GM21515 (cell line): ENCODE measurements at regions not wholly inside any gene's neighbourhood (a gene's known extent, or its start where the extent isn't known, plus 50 kb on each side); places are given as distances from the start of the nearest gene placed in this dataset.
"Not testable (repeated sequence)": the region's sequence is repeated elsewhere in the genome, so short reads cannot be mapped to it uniquely, and the experiment has no call there.

Experiments used
- ATAC-seq: cut with Tn5 transposase; IDR thresholded peaks from one replicate; pipeline ENCODE4 v1.9.1; 2021; ENCODE audit not compliant: unreplicated experiment

- ATAC-seq: no peak
Observed at GRCh38 chr5:130502702-130503101, 598.4 kb downstream of the CHSY3 start.

DNA sequence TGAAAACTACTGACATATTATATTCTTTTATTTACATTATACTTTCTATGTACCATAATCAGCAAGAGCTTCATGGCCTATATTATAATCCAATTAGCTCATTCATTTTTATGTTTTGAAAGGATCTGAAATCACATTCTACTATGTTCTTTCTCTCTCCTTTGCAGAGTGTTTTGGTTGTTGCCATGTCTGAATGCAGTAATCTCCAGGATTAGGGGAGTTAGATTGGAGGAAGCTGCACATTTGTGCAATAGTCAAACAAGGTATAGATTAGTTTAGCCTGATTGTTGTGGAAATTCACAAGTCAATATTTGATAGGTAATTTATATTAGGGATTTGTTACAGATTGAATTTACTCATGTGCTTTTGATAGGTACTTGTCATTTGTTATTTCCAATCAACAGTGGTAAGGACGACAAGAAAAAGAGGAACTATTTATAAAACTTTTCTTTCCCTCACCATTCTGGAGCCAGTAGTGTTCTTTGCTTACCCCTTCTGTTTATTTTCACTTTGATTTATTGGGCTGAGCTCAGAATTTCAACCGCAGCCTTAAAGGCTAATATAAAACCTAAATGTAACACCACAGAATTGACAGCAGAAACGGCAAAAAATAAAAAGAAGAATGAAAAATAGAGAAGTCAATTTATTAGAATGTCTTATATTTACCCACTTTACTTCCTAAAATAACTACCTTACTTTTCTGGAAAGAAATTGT is 597.0 kb downstream of the CHSY3 start:
- no peak for ATAC-seq

DNA sequence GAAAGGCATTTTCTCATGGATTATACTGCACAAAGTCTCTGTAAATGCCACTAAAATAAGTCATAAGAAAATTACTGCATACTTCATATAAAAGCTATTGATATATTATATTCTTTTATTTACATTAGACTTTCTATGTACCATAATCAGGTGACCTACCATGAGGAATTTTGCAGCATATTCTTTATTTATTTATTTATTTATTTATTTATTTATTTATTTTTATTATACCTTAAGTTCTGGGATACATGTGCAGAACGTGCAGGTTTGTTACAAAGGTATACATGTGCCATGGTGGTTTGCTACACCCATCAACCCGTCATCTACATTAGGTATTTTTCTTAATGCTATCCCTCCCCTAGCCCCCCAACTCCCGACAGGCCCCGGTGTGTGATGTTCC is 596.2 kb downstream of the CHSY3 start:
- ATAC-seq: not testable (repeated sequence)

DNA sequence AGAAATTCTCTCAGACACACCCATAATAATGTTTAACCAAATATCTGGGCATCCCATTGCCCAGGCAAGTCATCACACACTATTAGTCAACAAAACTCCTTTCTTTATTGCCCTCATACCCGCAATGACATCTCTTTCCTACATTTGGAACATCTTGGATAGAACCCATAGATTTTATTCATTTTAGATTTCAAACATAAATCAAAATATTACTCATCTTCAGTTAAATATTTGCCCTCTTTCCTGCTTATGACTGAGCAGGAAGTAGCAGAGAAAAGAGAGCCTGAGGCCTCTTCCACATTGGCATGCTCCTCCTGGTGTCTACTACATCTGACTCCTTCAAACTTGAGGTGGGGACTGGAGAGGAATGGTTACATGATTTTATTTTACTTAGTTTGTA is 592.0 kb downstream of the CHSY3 start:
- ATAC-seq: no peak

GRCh38 chr5:130488252-130488651 is 584.0 kb downstream of the CHSY3 start:
- no peak for ATAC-seq

GRCh38 chr5:130479045-130479804 is 575.0 kb downstream of the CHSY3 start:
- ATAC-seq: no peak

DNA sequence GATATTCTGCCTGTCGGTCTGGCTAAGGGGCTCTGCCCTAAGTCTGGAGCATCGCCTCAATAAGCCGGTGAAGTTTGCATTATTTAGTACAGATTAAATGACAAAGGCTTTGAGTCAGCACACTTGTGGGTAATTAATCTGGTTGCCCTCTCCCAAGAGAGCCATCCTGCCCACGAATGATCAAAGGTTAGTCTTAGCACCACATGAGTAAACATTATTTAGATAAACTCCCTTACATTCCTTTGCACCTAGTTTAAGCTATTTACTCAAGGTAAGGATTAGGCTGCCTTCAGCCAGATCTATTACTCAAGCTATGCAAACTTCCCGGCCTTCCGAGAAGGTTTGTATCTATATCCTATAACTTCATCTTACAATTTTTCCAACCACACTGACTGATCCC is 572.1 kb downstream of the CHSY3 start:
- no peak for ATAC-seq

GRCh38 chr5:130462516-130462915 is 558.3 kb downstream of the CHSY3 start:
- no peak for ATAC-seq

- ATAC-seq: no peak
Observed at GRCh38 chr5:130455175-130455574, 550.9 kb downstream of the CHSY3 start.

DNA sequence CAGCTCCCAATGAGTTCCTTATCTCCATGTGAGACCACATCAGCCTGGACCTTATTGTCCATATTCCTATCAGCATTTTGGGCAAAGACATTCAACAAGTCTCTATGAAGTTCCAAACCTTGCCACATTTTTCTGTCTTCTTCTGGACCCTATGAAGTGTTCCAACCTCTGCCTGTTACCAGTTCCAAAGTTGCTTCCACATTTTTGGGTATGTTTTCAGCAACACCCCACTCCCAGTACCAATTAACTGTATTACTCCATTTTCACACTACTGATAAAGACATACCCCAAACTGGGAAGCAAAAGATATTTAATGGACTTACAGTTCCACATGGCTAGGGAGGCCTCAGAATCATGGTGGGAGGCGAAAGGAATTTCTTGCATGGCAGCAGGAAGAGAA is 548.5 kb downstream of the CHSY3 start:
- no peak for ATAC-seq

DNA sequence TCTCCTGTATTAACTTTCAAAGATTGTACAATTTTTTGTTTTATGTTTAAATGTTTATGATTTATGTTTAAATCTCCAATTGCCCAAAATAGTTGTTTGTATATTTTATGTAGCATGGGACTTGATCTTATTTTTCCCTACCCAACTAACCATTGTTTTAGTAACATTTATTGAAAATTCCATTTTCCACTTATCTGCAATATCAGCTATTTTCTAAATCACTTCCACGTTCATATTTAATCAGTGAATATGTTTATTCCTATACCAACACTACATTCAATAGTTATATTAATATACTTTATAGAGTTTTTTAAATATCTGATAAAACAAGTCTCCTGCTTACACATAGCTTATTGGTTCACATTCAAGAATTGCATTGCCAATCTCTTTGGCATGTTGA is 532.2 kb downstream of the CHSY3 start:
- ATAC-seq: no peak

DNA sequence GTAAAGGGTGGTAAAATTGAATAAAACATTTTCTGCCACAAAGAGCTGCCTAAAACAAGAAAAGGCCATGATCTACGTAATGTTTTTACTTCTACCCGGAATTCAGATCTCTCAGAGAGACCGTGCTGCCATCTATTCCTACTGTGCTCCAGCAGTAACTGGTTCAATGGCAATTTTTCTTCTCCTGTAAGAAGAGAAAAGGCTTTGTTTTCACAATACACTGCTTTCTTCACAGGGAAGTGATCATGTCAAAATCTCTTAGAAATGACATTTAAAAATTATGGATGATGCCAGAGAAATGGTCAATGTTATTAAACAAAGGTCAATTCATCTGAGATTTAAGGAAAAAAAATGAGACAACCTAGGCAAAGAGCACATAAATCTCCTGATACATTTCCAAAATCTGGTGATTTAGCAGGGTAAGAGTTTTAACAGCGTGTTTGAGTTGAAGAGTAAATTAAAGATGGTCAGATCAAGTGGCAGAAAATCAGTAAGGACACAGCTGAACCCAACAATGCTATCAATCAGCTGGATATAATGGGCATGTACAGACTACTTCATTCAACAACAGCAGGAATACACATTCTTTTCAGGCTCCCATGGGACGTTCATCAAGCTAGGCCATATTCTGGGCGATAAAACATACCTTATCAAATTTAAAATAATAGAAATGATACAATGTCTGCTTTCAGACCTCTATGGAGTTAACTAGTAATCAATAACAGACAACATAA is 523.1 kb downstream of the CHSY3 start:
- ATAC-seq: no peak

DNA sequence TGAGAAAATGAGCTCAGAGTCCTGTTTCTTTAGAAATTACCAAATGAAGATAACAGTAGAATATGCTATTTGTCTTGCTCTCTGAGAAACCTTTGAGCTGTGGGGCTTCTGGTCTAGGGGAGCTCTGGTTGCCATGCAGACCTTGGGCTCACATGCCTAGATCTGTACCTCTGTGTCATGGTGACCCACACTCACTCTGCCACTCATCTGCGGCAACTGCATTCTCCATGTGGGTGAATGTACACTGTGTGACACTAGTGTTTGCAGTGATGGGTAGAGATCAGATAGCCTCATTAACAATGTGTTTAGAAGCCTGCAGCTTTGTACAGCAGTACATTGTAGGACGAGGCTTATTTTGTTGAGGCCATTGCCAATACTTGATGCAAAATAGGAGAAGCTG is 521.2 kb downstream of the CHSY3 start:
- ATAC-seq: no peak

GRCh38 chr5:130424341-130424740 is 520.1 kb downstream of the CHSY3 start:
- ATAC-seq: no peak

DNA sequence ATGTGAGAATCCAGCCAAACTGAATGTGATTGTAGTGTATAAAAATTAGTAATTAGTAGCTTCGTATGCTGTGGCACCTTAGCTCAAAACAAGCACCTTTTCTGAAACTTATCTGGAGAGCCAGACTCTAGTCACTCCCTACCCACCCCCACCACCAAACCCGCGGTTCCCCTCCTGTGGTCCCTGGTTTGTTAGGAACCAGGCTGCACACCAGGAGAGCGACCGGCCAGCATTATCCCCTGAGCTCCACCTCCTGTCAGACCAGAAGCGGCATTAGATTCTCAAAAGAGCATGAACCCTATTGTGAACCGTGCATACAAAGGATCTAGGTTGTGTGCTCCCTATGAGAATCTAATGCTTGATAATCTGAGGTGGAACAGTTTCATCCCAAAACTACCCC is 498.6 kb downstream of the CHSY3 start:
- no peak for ATAC-seq

GRCh38 chr5:130400091-130400490 is 495.8 kb downstream of the CHSY3 start:
- ATAC-seq: no peak

- no peak for ATAC-seq
Observed at GRCh38 chr5:130398825-130399224, 494.6 kb downstream of the CHSY3 start.

GRCh38 chr5:130397727-130398126 is 493.5 kb downstream of the CHSY3 start:
- ATAC-seq: not testable (repeated sequence)

DNA sequence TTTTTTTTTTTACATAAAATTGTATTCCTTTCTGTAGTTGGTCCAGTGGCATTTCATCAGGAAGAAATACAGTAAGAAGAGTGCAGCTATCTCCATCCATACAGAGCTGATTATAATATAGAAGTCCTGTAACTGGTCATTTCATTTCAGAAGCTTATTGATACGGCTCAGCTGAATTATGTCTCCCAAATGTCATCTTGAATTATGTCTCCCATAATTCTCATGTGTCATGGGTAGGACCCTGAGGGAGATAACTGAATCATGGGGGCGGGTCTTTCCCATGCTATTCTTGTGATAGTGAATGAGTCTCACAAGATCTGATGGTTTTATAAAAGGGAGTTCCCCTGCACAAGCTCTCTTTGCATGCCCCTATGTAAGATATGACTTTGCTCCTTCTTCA is 492.9 kb downstream of the CHSY3 start:
- no peak for ATAC-seq

DNA sequence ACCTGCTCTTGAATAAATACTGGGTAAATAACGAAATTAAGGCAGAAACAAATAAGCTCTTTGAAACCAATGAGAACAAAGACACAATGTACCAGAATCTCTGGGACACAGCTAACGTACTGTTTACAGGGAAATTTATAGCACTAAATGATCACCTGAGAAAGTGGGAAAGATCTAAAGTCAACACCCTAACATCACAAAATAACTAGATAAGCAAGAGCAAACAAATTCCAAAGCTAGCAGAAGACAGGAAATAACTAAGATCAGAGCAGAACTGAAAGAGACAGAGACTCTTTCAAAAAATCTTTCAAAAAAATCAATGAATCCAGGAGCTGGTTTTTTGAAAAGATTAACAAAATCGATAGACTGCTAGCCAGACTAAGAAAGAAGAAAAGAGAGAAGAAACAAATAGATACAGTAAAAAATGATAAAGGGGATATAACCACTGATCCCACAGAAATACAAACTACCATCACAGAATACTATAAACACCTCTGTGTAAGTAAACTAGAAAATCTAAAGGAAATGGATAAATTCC is 487.5 kb downstream of the CHSY3 start:
- ATAC-seq: not testable (repeated sequence)

DNA sequence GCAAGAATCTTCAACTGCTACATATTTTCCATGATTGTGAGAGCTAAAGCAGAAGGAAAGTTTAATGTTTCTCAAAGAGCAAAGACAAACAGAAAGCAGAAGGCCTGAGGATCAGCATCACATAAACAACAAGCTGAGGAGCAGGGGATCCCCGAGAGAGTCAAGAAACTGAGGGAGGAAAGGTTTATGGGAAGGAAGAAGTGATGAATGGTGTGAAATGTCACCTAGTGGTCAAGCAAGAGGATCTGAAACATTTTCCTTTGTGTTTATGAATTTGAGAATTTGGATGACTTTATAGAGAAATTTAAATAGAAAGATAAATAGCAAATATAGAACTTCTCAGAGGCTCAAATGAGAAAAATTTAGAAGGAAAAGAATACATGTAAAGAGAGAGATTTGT is 481.9 kb downstream of the CHSY3 start:
- ATAC-seq: no peak

GRCh38 chr5:130385656-130386055 is 481.4 kb downstream of the CHSY3 start:
- ATAC-seq: no peak
